HCEC 1CT (cell line): ENCODE measurements at regions not wholly inside any gene's neighbourhood (a gene's known extent, or its start where the extent isn't known, plus 50 kb on each side); places are given as distances from the start of the nearest gene placed in this dataset.
"Not testable (repeated sequence)": the region's sequence is repeated elsewhere in the genome, so short reads cannot be mapped to it uniquely, and the experiment has no call there.

Experiments used
- DNase-seq: peaks from one replicate; pipeline ENCODE4 v3.0.0-alpha.2; 2017

GRCh38 chr14:53855574-53855973, 101.1 kb downstream of the BMP4 start:
- DNase-seq: no peak

GRCh38 chr14:53855127-53855526, 101.5 kb downstream of the BMP4 start:
- DNase-seq: no peak

GRCh38 chr14:53851394-53852090, 105.1 kb downstream of the BMP4 start:
- DNase-seq: no peak

DNA sequence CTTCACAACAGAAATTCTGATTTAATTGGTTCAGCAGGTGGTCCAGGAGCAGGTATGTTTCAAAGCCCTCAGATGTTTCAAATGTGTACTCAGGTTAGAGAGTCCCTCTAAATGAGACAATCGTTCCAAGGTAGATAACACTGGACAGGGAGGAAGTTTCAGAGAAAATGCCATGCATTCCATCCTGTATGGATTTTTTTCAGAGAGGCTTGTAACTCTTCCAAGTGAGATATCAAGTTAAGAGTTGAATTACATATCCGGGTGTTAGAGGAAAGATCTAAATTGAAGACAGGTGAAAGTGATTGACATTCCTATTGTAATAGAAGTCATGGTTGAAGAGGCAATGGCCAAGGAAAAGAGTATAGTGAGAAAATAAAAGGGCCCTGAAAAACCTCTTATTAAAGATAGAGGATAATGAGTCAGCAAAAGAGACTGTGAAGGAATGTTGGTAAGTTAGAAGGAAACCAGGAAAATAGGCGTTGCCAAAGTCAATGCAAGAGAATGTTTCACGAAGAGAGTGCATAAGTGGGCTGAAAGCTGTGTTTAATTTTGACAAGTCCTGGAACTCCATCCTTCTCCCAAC, 105.8 kb downstream of the BMP4 start:
- peak; percentile 40 for DNase-seq

- no peak for DNase-seq
These were observed 107.1 kb downstream of the BMP4 start for GRCh38 chr14:53849549-53849948.

DNA sequence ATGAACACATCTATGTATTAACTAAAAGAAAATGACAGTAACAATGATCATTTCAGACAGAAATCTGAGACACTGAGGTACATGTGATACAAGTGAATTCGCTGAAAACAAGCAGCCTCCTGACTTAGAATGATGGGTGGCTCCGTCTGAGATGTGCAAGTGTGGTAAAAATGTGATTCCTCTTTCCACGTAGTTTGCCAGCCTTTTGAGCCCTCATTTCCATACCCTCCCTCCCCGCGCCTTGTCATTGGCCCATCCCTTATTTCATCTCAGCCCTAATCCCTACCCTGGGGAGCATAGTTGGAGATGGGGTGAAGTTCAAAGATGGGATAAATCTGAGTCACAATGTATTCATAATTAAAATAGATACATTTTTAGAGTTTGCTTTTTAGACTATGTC, 107.8 kb downstream of the BMP4 start:
- DNase-seq: no peak

- DNase-seq: no peak
These were observed 108.7 kb downstream of the BMP4 start for GRCh38 chr14:53847881-53848280.

GRCh38 chr14:53847057-53847456, 109.6 kb downstream of the BMP4 start:
- no peak for DNase-seq

DNA sequence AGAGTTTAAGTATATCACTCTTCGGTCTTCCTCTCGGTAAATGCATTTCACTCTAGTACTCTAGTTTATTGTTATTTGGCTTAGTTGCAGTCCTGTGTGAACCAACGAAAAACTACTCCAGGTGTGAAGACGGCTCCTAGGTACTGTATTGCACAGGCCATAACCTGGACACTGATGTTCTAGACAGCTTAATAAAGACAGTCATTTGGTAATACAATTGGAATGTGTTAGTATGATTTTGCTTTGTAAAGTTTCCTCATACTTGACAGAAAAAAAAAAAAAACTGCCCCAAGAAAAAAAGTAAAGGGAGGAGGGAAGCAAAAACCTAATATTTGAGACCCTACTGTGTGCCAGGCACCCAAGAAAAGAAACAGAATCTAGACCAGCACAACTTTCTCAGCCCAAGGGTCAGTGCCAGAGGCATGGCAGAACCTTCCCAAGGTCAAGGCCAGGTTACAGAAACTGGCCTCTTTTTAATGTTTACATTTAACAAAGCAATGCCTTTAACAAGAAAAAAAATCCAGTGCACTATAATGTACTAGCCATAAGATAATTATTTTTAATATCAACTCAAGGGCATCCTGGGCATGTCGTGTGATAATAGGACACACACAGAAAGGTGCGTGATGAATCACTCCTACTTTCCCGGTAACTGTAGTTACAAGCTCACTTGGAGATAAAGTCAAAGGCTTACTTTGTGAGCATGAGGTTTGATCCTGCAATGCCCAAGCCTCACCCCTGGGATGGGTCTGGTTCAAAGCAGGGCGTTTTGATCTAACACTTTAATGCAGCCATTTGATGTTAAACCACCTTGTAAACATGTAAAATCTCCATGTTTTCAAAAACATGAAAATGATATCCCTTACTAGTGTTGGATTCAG, 110.6 kb downstream of the BMP4 start:
- no peak for DNase-seq

DNA sequence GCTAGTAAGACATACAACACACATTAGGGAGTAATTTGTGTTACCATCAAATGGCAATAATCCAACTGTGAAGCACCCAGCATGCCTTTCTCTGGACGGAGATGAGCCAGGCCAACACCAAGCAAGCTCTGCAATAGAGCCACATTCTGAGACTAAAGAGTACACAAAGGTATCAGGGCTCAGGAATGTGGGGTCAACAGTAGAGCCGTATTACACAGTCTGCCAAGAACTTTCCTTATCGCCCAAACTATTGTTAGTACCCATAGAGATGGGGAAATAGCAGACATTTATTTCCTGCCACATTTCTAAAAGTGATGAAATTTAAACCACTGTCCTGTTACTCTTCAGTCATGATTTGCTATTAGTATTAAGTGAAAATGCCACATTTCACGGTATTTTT, 113.7 kb downstream of the BMP4 start:
- peak; percentile 5 for DNase-seq

GRCh38 chr14:53841109-53842099, 115.2 kb downstream of the BMP4 start:
- no peak for DNase-seq

DNA sequence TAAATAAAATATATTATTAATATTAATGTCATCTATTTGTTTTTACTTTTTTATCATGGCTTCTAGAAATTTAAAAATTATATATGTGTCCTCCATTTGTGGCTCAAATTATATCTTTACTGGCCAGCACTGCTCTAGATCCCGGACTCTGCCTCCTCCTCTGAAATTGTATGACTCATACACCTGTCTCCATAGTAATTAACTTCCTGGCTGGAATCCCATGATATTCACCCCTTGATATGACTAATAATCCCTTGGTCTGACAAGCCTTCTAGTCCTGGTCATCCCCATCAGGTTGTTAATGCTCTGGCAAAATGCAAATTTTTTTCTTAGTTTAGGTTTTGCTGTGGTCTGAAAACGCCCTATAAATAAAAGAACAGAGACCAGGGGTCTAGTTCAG, 116.2 kb downstream of the BMP4 start:
- DNase-seq: peak; percentile 3

DNA sequence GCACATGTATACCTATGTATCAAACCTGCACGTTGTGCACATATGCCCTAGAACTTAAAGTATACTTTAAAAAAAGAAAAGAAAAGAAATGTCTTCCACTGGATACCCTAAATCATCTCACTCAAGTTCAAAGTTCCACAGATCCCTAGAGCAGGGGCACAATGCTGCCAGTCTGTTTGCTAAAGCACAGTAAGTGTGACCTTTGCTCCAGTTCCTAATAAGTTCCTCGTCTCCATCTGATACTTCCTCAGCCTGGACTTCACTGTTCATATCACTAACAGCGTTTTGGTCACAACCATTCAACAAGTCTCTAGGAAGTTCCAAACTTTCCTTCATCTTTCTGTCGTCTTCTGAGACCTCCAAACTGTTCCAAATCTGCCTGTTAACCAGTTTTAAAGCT, 118.3 kb downstream of the BMP4 start:
- no peak for DNase-seq

GRCh38 chr14:53837656-53838055, 119.0 kb downstream of the BMP4 start:
- not testable (repeated sequence) for DNase-seq

- DNase-seq: no peak
These were observed 120.1 kb downstream of the BMP4 start for GRCh38 chr14:53836551-53836950.

DNA sequence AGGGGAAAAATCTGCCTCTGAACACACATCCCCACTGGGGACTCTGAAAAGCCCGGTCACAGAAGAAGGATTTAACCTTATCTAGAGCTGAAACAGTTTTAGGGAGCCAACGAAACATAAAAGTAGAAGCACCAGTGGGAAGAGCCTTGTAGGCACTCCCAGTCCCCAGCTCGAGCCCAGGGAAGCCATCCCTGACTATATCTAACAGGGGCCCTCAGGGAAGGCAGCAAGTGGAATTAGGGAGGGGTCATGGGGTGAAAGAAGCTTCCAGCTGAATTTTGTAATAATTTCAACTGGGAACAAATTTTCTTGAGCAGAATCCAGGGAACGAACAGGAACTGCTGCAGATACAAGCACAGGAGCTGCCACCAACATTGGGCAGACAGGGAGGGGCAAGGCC, 127.8 kb downstream of the BMP4 start:
- no peak for DNase-seq

GRCh38 chr14:53824061-53824460, 132.6 kb downstream of the BMP4 start:
- no peak for DNase-seq

DNA sequence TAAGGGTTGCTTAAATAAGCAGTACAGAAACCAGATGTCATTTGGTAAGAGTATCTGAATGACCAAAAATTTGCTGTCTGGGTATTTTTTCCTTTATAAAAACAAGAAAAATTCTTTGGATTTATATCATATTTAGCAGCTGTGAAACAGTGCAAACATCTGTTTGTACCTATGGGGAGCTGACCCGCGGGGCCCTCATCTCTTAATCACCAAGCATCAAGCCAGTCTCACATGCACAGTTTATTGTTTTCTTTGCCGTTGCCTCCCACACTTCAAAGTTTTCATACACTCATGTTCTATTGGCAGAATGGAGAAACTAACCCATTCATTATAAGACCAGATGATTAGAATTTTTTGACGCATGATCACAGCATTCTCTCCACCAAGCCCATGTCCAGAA, 142.2 kb downstream of the BMP4 start:
- DNase-seq: no peak

DNA sequence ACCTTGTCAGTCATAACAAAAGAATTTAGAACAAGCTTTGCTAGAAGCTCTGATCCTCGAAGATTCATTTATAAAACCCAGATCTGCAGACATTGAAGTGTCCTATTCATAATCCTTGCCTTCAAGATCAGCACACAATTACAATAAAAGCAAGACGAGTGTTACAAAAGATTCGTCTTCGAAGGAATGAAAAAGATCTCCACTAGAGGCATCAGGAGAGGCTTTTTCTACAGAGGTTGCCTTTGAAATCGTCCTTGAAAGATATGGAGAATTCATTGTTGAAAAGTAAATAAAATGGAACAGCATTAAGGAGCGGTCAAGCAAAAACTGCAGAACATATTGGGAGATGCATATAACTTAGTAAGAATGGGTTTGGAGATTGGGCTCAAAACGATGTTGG, 146.4 kb downstream of the BMP4 start:
- no peak for DNase-seq

DNA sequence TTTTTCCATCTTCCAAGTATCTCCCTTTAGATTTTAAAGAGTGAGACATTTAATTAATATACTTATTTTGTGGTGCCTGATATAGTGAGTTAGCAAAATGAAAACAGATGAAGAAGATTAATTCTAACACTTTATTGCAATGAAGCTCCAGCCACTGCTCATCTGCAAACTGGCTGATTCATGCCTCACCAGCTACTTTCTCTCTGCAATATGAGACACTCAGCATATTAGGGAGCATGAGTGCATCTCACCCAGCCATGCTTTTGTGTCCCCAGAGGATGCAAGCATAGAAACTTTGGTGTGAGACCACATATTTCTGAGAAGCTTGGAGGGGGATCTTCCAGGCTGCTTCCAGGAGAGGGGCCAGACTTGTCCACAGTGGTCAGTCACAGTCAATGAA, 148.6 kb downstream of the BMP4 start:
- no peak for DNase-seq

GRCh38 chr14:53807542-53807941, 149.1 kb downstream of the BMP4 start:
- DNase-seq: no peak

GRCh38 chr14:53807108-53807507, 149.5 kb downstream of the BMP4 start:
- DNase-seq: no peak

- DNase-seq: no peak
These were observed 159.9 kb downstream of the BMP4 start for GRCh38 chr14:53796734-53797133.
